ENCODE measurements at regions not wholly inside any gene's neighbourhood (a gene's known extent, or its start where the extent isn't known, plus 50 kb on each side); places are given as distances from the start of the nearest gene placed in this dataset.

- TF ChIP-seq POLR2A (IDR thresholded peaks at IDR 0.05; ENCODE audit: extremely low read depth, insufficient read length), result no peak
- TF ChIP-seq CTCF (IDR thresholded peaks at IDR 0.05; ENCODE audit: low read depth, low read length), result no peak
Observed at GRCh38 chr20:22058746-22059145, 353.3 kb downstream of the PAX1 start.

Data from NB4 (cell line).